Caco-2 (cell line): ENCODE measurements at regions not wholly inside any gene's neighbourhood (a gene's known extent, or its start where the extent isn't known, plus 50 kb on each side); places are given as distances from the start of the nearest gene placed in this dataset.

Experiments used
- BruUV-seq: library from RNA; stranded (reverse); fragments of 400-500 nt; replicated peaks from 2 replicates; lab custom pipeline; 2021; lab: Mats Ljungman, UMichigan
- CTCF ChIA-PET: fragments of 300-600 bp; sonication (Branson Sonifier 250); formaldehyde crosslinking; loops from one replicate; lab custom pipeline; 2022; ENCODE audit warnings: antibody characterized with exemption; lab: Charles Lee
- POLR2A ChIA-PET: fragments of 300-600 bp; sonication (Branson Sonifier 250); formaldehyde crosslinking; loops from one replicate; lab custom pipeline; 2022; ENCODE audit warnings: antibody characterized with exemption; lab: Charles Lee
- DNase-seq, 2 experiments: peaks; one replicate each; pipeline versions ENCODE4 v3.0.0 to v3.0.0-alpha.2; 2020 to 2022
- H3K27me3 ChIP-seq: replicated peaks from 2 replicates; pipeline ENCODE4 v1.6.0; 2011; ENCODE audit warnings: low read length; ENCODE audit not compliant: control insufficient read depth, insufficient read depth
- H3K36me3 ChIP-seq: 2 replicates; pipeline ENCODE4 v1.5.1; 2011; ENCODE audit warnings: low read length; ENCODE audit not compliant: control insufficient read depth, insufficient read depth
- H3K4me1 ChIP-seq: fragments of 250-450 bp; sonication (Bioruptor Pico); 2 replicates; pipeline ENCODE4 v1.5.1; 2020; ENCODE audit warnings: mild to moderate bottlenecking
- H3K4me3 ChIP-seq: 2 replicates; pipeline ENCODE4 v1.5.1; 2011; ENCODE audit warnings: low read depth, mild to moderate bottlenecking, control low read depth, low read length
- H3K9me3 ChIP-seq: fragments of 250-450 bp; sonication (Bioruptor Pico); 2 replicates; pipeline ENCODE4 v1.5.1; 2020; ENCODE audit warnings: mild to moderate bottlenecking, moderate library complexity
- H3K27ac Mint-ChIP-seq: one replicate; pipeline ENCODE4 v1.8.0; 2022; ENCODE audit warnings: mixed read lengths; ENCODE audit not compliant: unreplicated experiment
- H3K27me3 Mint-ChIP-seq: one replicate; pipeline ENCODE4 v1.8.0; 2022; ENCODE audit warnings: mixed read lengths; ENCODE audit not compliant: insufficient read depth, unreplicated experiment
- H3K36me3 Mint-ChIP-seq: one replicate; pipeline ENCODE4 v1.8.0; 2022; ENCODE audit warnings: mild to moderate bottlenecking, mixed read lengths; ENCODE audit not compliant: insufficient read depth, unreplicated experiment
- H3K4me1 Mint-ChIP-seq: one replicate; pipeline ENCODE4 v1.8.0; 2022; ENCODE audit warnings: low read depth, mixed read lengths; ENCODE audit not compliant: unreplicated experiment
- H3K4me3 Mint-ChIP-seq: one replicate; pipeline ENCODE4 v1.8.0; 2022; ENCODE audit warnings: mild to moderate bottlenecking, moderate library complexity, mixed read lengths; ENCODE audit not compliant: unreplicated experiment
- H3K9me3 Mint-ChIP-seq: one replicate; pipeline ENCODE4 v1.8.0; 2022; ENCODE audit warnings: mixed read lengths; ENCODE audit not compliant: unreplicated experiment
- intact Hi-C: fragments of 100-400 bp; cut with micrococcal nuclease; formaldehyde crosslinking; loops from one replicate; pipeline ENCODE4 v1.10.0; 2022; ENCODE audit not compliant: unreplicated experiment
- TF ChIP-seq, protein P1 (sequence below), 2 experiments: fragments of 200-600 bp in 1 of 2; IDR thresholded peaks; 1 replicate in 1 of 2; 2 replicates in 1 of 2; pipeline versions ENCODE4 v1.5.1 to v1.8.0; 2011 to 2022; ENCODE audit warnings: antibody characterized with exemption in 1 of 2, control low read depth in 1 of 2, inconsistent platforms in 1 of 2, low read depth in 1 of 2, low read length in 1 of 2, mild to moderate bottlenecking in 1 of 2, moderate library complexity in 1 of 2; ENCODE audit not compliant: insufficient read depth in 1 of 2, severe bottlenecking in 1 of 2, unreplicated experiment in 1 of 2

DNA sequence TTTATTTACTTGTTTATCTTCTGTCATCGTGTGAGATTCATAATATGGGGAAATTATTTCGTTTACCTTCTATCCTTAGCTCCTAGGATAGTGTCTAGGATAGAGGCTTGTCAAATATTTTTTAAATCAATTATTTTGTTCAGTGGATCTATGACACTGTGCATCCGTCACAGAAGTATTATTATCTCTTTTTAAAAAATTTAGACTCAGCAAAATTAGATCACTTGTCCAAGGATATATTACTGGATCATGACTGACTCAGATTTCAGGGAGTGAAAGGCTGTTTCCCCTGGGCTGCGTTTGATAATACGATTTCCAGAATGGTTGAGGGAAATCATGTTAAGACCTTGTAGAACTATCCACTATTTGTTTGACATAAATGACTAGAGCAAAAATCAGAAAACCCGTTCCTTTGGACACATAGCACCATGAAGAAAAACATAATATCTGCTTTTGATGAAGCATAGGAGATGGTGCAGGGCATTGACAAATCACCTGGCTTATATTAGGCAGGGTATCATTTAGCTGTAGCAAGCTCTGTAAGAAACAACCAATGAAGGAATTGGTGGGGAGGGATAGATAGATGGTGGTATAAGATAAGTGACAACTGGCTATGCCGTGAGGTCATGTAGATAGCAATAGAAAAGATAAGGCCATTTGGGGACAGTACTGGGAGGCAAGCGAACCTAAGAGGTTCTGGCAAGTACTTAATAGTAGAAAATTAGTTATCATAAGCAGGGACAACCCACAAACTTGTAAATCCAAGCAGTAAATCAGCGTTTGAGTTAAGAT is 465.2 kb upstream of the MAN1A1 start:
- H3K27ac Mint-ChIP-seq = no peak overlapping the region
- ChIA-PET CTCF (no interaction called here), POLR2A (no interaction called here)
- no peaks in the 10 kb centered on the region for H3K9me3 Mint-ChIP-seq
- no peaks in the 10 kb centered on the region for H3K27me3 Mint-ChIP-seq
- H3K4me3 Mint-ChIP-seq = no peak overlapping the region
- H3K9me3 ChIP-seq = no peaks in the 10 kb centered on the region
- peaks cover 10% of the 10 kb centered on the region; the same call in 1 of the 2 replicates for H3K4me1 ChIP-seq
- H3K4me3 ChIP-seq = no peak overlapping the region
- no peaks in the 10 kb centered on the region for H3K36me3 ChIP-seq
- TF ChIP-seq, protein P1, sequence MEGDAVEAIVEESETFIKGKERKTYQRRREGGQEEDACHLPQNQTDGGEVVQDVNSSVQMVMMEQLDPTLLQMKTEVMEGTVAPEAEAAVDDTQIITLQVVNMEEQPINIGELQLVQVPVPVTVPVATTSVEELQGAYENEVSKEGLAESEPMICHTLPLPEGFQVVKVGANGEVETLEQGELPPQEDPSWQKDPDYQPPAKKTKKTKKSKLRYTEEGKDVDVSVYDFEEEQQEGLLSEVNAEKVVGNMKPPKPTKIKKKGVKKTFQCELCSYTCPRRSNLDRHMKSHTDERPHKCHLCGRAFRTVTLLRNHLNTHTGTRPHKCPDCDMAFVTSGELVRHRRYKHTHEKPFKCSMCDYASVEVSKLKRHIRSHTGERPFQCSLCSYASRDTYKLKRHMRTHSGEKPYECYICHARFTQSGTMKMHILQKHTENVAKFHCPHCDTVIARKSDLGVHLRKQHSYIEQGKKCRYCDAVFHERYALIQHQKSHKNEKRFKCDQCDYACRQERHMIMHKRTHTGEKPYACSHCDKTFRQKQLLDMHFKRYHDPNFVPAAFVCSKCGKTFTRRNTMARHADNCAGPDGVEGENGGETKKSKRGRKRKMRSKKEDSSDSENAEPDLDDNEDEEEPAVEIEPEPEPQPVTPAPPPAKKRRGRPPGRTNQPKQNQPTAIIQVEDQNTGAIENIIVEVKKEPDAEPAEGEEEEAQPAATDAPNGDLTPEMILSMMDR (IDR thresholded peaks at IDR 0.05; ENCODE audit: insufficient read depth in 1 of 2, low read depth in 1 of 2, low read length in 1 of 2, severe bottlenecking in 1 of 2, unreplicated experiment in 1 of 2) = no peak
- intact Hi-C loops = no loop called here
- no peaks in the 10 kb centered on the region for H3K27me3 ChIP-seq
- no peak for DNase-seq
- H3K4me1 Mint-ChIP-seq = peaks cover 9% of the 10 kb centered on the region
- H3K36me3 Mint-ChIP-seq = no peaks in the 10 kb centered on the region
- no TSS peak for BruUV-seq

DNA sequence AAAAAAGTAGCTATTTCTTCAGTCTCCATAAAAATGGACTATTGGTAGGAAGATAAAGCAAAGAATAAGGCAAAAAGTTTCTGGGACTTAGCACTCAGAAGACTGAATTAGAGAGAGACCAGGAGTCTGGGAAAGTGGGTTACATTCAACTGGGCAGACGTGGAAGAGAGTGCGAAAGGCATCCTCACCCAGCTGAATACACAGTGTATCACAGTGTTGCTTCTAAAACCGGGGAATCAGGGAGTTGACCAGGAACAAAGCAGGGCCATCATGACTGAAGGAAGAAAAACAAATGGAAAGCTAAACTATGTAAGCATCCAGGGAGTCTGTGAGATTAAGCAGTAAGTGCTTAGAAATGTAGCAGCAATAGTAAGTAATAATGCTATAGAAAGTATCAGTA is 452.9 kb upstream of the MAN1A1 start:
- peaks cover 4% of the 10 kb centered on the region for H3K27me3 Mint-ChIP-seq
- Histone ChIP-seq H3K4me3 (no peak overlapping the region), H3K27me3 (no peaks in the 10 kb centered on the region), H3K4me1 (no peaks in the 10 kb centered on the region), H3K36me3 (no peaks in the 10 kb centered on the region), H3K9me3 (no peaks in the 10 kb centered on the region)
- POLR2A ChIA-PET = no interaction called here
- no peak for DNase-seq
- intact Hi-C loops = no loop called here
- H3K9me3 Mint-ChIP-seq = no peaks in the 10 kb centered on the region
- no peak overlapping the region for H3K27ac Mint-ChIP-seq
- H3K4me3 Mint-ChIP-seq = no peak overlapping the region
- H3K36me3 Mint-ChIP-seq = no peaks in the 10 kb centered on the region
- no TSS peak for BruUV-seq
- CTCF ChIA-PET = no interaction called here
- TF ChIP-seq, protein P1 (IDR thresholded peaks at IDR 0.05; ENCODE audit: insufficient read depth in 1 of 2, low read depth in 1 of 2, low read length in 1 of 2, severe bottlenecking in 1 of 2, unreplicated experiment in 1 of 2) = no peak
- no peaks in the 10 kb centered on the region for H3K4me1 Mint-ChIP-seq

DNA sequence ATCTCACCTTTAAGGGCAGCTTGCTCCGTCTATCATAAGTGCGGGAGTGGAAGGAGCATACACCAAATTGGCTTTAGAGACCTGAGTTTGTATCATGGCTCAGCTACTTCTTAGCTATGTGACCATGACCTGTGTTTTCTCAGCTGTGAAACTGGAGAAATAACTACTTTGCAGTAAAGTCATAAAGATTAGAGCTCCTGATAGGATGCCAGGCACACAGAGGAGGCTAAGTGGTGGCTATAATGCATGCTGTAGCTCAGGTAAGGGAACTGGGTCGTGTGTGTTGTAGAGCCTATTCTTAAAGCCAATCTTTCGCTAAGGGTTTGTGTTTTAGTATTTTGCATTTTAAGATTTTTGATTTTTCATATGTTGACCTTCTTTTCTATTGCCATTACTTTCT is 451.5 kb upstream of the MAN1A1 start:
- Mint-ChIP-seq H3K27ac (no peak overlapping the region), H3K36me3 (no peaks in the 10 kb centered on the region), H3K4me3 (no peak overlapping the region), H3K4me1 (no peaks in the 10 kb centered on the region), H3K9me3 (no peaks in the 10 kb centered on the region), H3K27me3 (peaks cover 4% of the 10 kb centered on the region)
- no peak for DNase-seq
- intact Hi-C loops = no loop called here
- Histone ChIP-seq H3K36me3 (no peaks in the 10 kb centered on the region), H3K27me3 (no peaks in the 10 kb centered on the region), H3K4me1 (no peaks in the 10 kb centered on the region), H3K9me3 (no peaks in the 10 kb centered on the region), H3K4me3 (no peak overlapping the region)
- ChIA-PET POLR2A (no interaction called here), CTCF (no interaction called here)
- no TSS peak for BruUV-seq
- TF ChIP-seq, protein P1 (IDR thresholded peaks at IDR 0.05; ENCODE audit: insufficient read depth in 1 of 2, low read depth in 1 of 2, low read length in 1 of 2, severe bottlenecking in 1 of 2, unreplicated experiment in 1 of 2) = no peak
